CD14-positive monocyte (primary cell): ENCODE measurements at regions not wholly inside any gene's neighbourhood (a gene's known extent, or its start where the extent isn't known, plus 50 kb on each side); places are given as distances from the start of the nearest gene placed in this dataset.

Source experiments
- DNase-seq, 3 donors: peaks; one replicate each; pipeline ENCODE4 v3.0.0-alpha.2; 2011 to 2022
- H2AFZ ChIP-seq: 2 replicates; pipeline ENCODE4 v1.6.0; 2012; ENCODE audit warnings: mild to moderate bottlenecking, low read depth, low read length, inconsistent platforms; ENCODE audit not compliant: insufficient read depth, poor library complexity, severe bottlenecking
- H3K27ac ChIP-seq, 2 donors: 1 replicate in 1 of 2; 2 replicates in 1 of 2; pipeline ENCODE4 v1.5.1; 2012 to 2013; ENCODE audit warnings: low read length in 2 of 2, control low read depth in 1 of 2, inconsistent platforms in 1 of 2, low read depth in 1 of 2, mild to moderate bottlenecking in 1 of 2
- H3K27me3 ChIP-seq, 2 donors: one replicate each; pipeline versions ENCODE4 v1.6.0 to v1.6.1; 2011 to 2013; ENCODE audit warnings: low read length in 2 of 2; ENCODE audit not compliant: control insufficient read depth in 2 of 2, insufficient read depth in 2 of 2
- H3K36me3 ChIP-seq, 2 donors: replicated peaks in 1 of 2; 1 replicate in 1 of 2; 2 replicates in 1 of 2; pipeline versions ENCODE4 v1.5.1 to v1.6.1; 2012 to 2013; ENCODE audit warnings: low read length in 2 of 2, control low read depth in 1 of 2, inconsistent platforms in 1 of 2, mild to moderate bottlenecking in 1 of 2; ENCODE audit not compliant: insufficient read depth in 2 of 2, control insufficient read depth in 1 of 2
- H3K4me1 ChIP-seq, 2 donors: 1 replicate in 1 of 2; 2 replicates in 1 of 2; pipeline versions ENCODE4 v1.5.1 to v1.6.1; 2012 to 2013; ENCODE audit warnings: low read length in 2 of 2, control low read depth in 1 of 2, inconsistent platforms in 1 of 2, mild to moderate bottlenecking in 1 of 2, moderate library complexity in 1 of 2; ENCODE audit not compliant: insufficient read depth in 2 of 2, control insufficient read depth in 1 of 2
- H3K4me2 ChIP-seq: replicated peaks from 2 replicates; pipeline ENCODE3; 2012; ENCODE audit warnings: low read length, moderate library complexity, mild to moderate bottlenecking; ENCODE audit not compliant: poor library complexity, severe bottlenecking; ENCODE audit errors: extremely low read depth
- H3K4me3 ChIP-seq, 3 experiments: fragments of 200-600 bp in 1 of 3; sonication (generic) in 1 of 3; replicated peaks in 1 of 3; 1 replicate in 2 of 3; 2 replicates in 1 of 3; pipeline ENCODE4 v1.5.1; 2011 to 2013; ENCODE audit warnings: low read length in 3 of 3, mild to moderate bottlenecking in 3 of 3, control low read depth in 2 of 3, low read depth in 2 of 3, inconsistent platforms in 1 of 3, moderate library complexity in 1 of 3
- H3K79me2 ChIP-seq: 2 replicates; pipeline ENCODE4 v1.6.0; 2012; ENCODE audit warnings: mild to moderate bottlenecking, control low read depth, inconsistent platforms, low read length, moderate library complexity; ENCODE audit not compliant: insufficient read depth
- H3K9ac ChIP-seq: 2 replicates; pipeline ENCODE4 v1.6.0; 2017; ENCODE audit warnings: low read length, mild to moderate bottlenecking; ENCODE audit not compliant: insufficient read depth, poor library complexity, severe bottlenecking
- H3K9me3 ChIP-seq, 2 donors: replicated peaks in 1 of 2; 1 replicate in 1 of 2; 2 replicates in 1 of 2; pipeline versions ENCODE4 v1.5.1 to v1.6.1; 2012 to 2013; ENCODE audit warnings: low read length in 2 of 2, control low read depth in 1 of 2; ENCODE audit not compliant: control insufficient read depth in 1 of 2, insufficient read depth in 1 of 2
- H4K20me1 ChIP-seq: 2 replicates; pipeline ENCODE4 v1.6.0; 2012; ENCODE audit warnings: mild to moderate bottlenecking, low read length, control low read depth, moderate library complexity; ENCODE audit not compliant: insufficient read depth
- H3K27ac Mint-ChIP-seq, 7 donors: one replicate each; pipeline ENCODE4 v1.8.0; 2020; ENCODE audit warnings: mild to moderate bottlenecking in 7 of 7, mixed read lengths in 7 of 7, moderate library complexity in 6 of 7, inconsistent platforms in 2 of 7
- H3K27me3 Mint-ChIP-seq, 3 donors: one replicate each; pipeline ENCODE4 v1.8.0; 2021 to 2022; ENCODE audit warnings: low read depth in 3 of 3, mild to moderate bottlenecking in 3 of 3, mixed read lengths in 3 of 3, moderate library complexity in 3 of 3, inconsistent platforms in 1 of 3
- H3K36me3 Mint-ChIP-seq, 2 donors: one replicate each; pipeline ENCODE4 v1.8.0; 2020; ENCODE audit warnings: mixed read lengths in 2 of 2, inconsistent platforms in 1 of 2, mild to moderate bottlenecking in 1 of 2
- H3K4me1 Mint-ChIP-seq: one replicate; pipeline ENCODE4 v1.8.0; 2020; ENCODE audit warnings: mild to moderate bottlenecking, mixed read lengths
- H3K4me3 Mint-ChIP-seq, 2 donors: one replicate each; pipeline ENCODE4 v1.8.0; 2020; ENCODE audit warnings: mild to moderate bottlenecking in 2 of 2, mixed read lengths in 2 of 2, moderate library complexity in 1 of 2
- H3K9me3 Mint-ChIP-seq, 7 donors: one replicate each; pipeline ENCODE4 v1.8.0; 2020 to 2022; ENCODE audit warnings: mixed read lengths in 7 of 7, mild to moderate bottlenecking in 6 of 7, moderate library complexity in 6 of 7, inconsistent platforms in 2 of 7
- WGBS: methylation state at CpG from one replicate; pipeline ENCODE4 v1.1.5; 2013; ENCODE audit warnings: missing lambda C conversion rate; ENCODE audit not compliant: insufficient coverage; 5-methylcytosine and 5-hydroxymethylcytosine counted together
- intact Hi-C, 2 donors: fragments of 100-400 bp; cut with micrococcal nuclease; formaldehyde crosslinking; loops; one replicate each; pipeline versions ENCODE4 v1.15.0 to v1.15.1; 2023
- TF ChIP-seq, protein P1 (sequence below): fragments of 200-600 bp; IDR thresholded peaks from one replicate; pipeline ENCODE4 v1.8.0; 2022; ENCODE audit warnings: antibody characterized with exemption, mild to moderate bottlenecking

GRCh38 chr9:11457825-11458790, 845.3 kb upstream of the PTPRD start:
- no peak for DNase-seq
- H3K4me2 ChIP-seq: no peak overlapping the region
- H3K79me2 ChIP-seq: no peaks in the 10 kb centered on the region
- no peak overlapping the region for H3K9ac ChIP-seq
- intact Hi-C loops: no loop called here
- 14% methylated on average over 1 of the region's 6 CpGs for WGBS
- H3K9me3 ChIP-seq: peaks cover 0 to 2% of the 10 kb centered on the region in 2 donors
- H3K4me1 ChIP-seq: no peaks in the 10 kb centered on the region
- no peak overlapping the region for H3K27ac ChIP-seq
- H3K27me3 ChIP-seq: no peaks in the 10 kb centered on the region
- TF ChIP-seq, protein P1, sequence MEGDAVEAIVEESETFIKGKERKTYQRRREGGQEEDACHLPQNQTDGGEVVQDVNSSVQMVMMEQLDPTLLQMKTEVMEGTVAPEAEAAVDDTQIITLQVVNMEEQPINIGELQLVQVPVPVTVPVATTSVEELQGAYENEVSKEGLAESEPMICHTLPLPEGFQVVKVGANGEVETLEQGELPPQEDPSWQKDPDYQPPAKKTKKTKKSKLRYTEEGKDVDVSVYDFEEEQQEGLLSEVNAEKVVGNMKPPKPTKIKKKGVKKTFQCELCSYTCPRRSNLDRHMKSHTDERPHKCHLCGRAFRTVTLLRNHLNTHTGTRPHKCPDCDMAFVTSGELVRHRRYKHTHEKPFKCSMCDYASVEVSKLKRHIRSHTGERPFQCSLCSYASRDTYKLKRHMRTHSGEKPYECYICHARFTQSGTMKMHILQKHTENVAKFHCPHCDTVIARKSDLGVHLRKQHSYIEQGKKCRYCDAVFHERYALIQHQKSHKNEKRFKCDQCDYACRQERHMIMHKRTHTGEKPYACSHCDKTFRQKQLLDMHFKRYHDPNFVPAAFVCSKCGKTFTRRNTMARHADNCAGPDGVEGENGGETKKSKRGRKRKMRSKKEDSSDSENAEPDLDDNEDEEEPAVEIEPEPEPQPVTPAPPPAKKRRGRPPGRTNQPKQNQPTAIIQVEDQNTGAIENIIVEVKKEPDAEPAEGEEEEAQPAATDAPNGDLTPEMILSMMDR: no peak
- peaks cover 0 to 2% (median 0%) of the 10 kb centered on the region in 7 donors for H3K9me3 Mint-ChIP-seq
- no peaks in the 10 kb centered on the region for H4K20me1 ChIP-seq
- no peak overlapping the region for H2AFZ ChIP-seq
- H3K4me3 Mint-ChIP-seq: no peak overlapping the region
- no peaks in the 10 kb centered on the region for H3K36me3 ChIP-seq
- H3K27me3 Mint-ChIP-seq: no peaks in the 10 kb centered on the region
- no peaks in the 10 kb centered on the region for H3K36me3 Mint-ChIP-seq
- no peak overlapping the region for H3K4me3 ChIP-seq
- no peaks in the 10 kb centered on the region for H3K4me1 Mint-ChIP-seq
- no peak overlapping the region for H3K27ac Mint-ChIP-seq

DNA sequence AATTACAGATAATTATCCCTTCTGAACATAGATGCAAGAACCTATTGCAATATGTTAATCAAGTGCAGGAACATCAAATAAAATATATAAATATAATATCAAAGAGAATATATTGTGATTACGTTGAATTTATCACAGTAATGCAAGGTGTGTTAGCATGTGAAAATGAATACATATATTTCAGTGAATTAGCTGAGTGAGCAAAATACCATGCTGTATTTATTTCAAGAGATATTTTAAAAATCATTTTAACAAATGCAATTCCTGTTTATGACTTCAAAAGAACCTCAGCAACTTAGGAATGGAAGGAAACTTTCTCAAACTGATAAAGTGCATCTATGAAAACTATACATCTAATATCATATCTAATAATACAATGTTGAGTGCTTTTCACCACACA, 856.9 kb upstream of the PTPRD start:
- H3K9ac ChIP-seq: no peak overlapping the region
- TF ChIP-seq, protein P1: no peak
- no peaks in the 10 kb centered on the region for H4K20me1 ChIP-seq
- Mint-ChIP-seq H3K36me3 (no peaks in the 10 kb centered on the region), H3K27me3 (no peaks in the 10 kb centered on the region), H3K27ac (no peak overlapping the region), H3K4me3 (no peak overlapping the region), H3K9me3 (peaks cover 0 to 7% (median 0%) of the 10 kb centered on the region in 7 donors), H3K4me1 (no peaks in the 10 kb centered on the region)
- intact Hi-C loops: no loop called here
- H3K27ac ChIP-seq: no peak overlapping the region
- H3K4me1 ChIP-seq: no peaks in the 10 kb centered on the region
- H3K4me3 ChIP-seq: no peak overlapping the region
- no CpG with 5 or more reads among the region's 1 CpG for WGBS
- no peaks in the 10 kb centered on the region for H3K27me3 ChIP-seq
- no peak for DNase-seq
- peaks cover 0 to 18% of the 10 kb centered on the region in 2 donors for H3K9me3 ChIP-seq
- no peak overlapping the region for H3K4me2 ChIP-seq
- H3K79me2 ChIP-seq: no peaks in the 10 kb centered on the region
- no peak overlapping the region for H2AFZ ChIP-seq
- no peaks in the 10 kb centered on the region for H3K36me3 ChIP-seq
